Lower lobe of right lung (tissue), 2 donors: ENCODE measurements at regions not wholly inside any gene's neighbourhood (a gene's known extent, or its start where the extent isn't known, plus 50 kb on each side); places are given as distances from the start of the nearest gene placed in this dataset.

Experiments used
- ATAC-seq, 2 donors: fragments of 200-7000 bp; cut with Tn5 transposase; one replicate each; pipeline ENCODE4 v1.9.1; 2020 to 2022; ENCODE audit warnings: mild to moderate bottlenecking in 2 of 2, moderate library complexity in 2 of 2
- DNase-seq: peaks from one replicate; pipeline ENCODE4 v3.0.0-alpha.2; 2020
- H3K27ac ChIP-seq: fragments of 200-600 bp; one replicate; pipeline ENCODE4 v1.8.0; 2022
- H3K27me3 ChIP-seq: fragments of 200-600 bp; one replicate; pipeline ENCODE4 v1.8.0; 2022; ENCODE audit warnings: low read depth
- H3K36me3 ChIP-seq: fragments of 200-600 bp; one replicate; pipeline ENCODE4 v1.8.0; 2022; ENCODE audit warnings: mild to moderate bottlenecking
- H3K4me1 ChIP-seq: fragments of 200-600 bp; one replicate; pipeline ENCODE4 v1.8.0; 2022
- H3K4me3 ChIP-seq: fragments of 200-600 bp; one replicate; pipeline ENCODE4 v1.8.0; 2022; ENCODE audit warnings: mild to moderate bottlenecking
- H3K9me3 ChIP-seq: fragments of 200-600 bp; one replicate; pipeline ENCODE4 v1.8.0; 2022
- intact Hi-C: fragments of 100-400 bp; cut with DNase I; formaldehyde crosslinking; loops from one replicate; pipeline ENCODE4 v1.11.0; 2022
- TF ChIP-seq, protein P1 (sequence below): fragments of 200-600 bp; IDR thresholded peaks from one replicate; pipeline ENCODE4 v1.8.0; 2022; ENCODE audit warnings: antibody characterized with exemption, mild to moderate bottlenecking
- donor health status: DM: no; HTN: yes; CAD: no; lungs with severe emphysema.

DNA sequence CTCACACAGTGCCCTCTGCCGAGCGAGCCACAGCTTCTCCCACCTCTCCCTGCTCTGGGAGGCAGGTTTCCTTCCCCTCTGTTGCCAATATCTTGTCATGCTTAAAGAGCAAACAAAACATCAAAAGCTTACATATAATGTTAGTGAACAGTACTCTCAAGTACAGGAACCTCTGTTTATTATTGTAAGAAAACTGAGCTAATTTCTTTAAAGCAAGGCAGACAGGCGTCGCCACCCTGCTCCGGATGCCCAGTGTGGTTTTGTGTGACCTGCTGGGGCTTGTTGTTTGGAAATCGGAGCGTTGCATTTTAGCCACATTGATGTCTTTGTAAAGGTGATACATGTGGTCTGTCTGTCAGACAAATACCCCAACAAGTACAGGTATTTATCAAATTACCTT, 401.4 kb upstream of the IRX1 start:
- intact Hi-C loops = no loop called here
- no peak for ATAC-seq
- TF ChIP-seq, protein P1, sequence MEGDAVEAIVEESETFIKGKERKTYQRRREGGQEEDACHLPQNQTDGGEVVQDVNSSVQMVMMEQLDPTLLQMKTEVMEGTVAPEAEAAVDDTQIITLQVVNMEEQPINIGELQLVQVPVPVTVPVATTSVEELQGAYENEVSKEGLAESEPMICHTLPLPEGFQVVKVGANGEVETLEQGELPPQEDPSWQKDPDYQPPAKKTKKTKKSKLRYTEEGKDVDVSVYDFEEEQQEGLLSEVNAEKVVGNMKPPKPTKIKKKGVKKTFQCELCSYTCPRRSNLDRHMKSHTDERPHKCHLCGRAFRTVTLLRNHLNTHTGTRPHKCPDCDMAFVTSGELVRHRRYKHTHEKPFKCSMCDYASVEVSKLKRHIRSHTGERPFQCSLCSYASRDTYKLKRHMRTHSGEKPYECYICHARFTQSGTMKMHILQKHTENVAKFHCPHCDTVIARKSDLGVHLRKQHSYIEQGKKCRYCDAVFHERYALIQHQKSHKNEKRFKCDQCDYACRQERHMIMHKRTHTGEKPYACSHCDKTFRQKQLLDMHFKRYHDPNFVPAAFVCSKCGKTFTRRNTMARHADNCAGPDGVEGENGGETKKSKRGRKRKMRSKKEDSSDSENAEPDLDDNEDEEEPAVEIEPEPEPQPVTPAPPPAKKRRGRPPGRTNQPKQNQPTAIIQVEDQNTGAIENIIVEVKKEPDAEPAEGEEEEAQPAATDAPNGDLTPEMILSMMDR = no peak
- Histone ChIP-seq H3K27ac (no peak overlapping the region), H3K4me1 (no peaks in the 10 kb centered on the region), H3K27me3 (peaks cover 20% of the 10 kb centered on the region), H3K9me3 (no peaks in the 10 kb centered on the region), H3K4me3 (no peak overlapping the region), H3K36me3 (no peaks in the 10 kb centered on the region)
- no peak for DNase-seq

DNA sequence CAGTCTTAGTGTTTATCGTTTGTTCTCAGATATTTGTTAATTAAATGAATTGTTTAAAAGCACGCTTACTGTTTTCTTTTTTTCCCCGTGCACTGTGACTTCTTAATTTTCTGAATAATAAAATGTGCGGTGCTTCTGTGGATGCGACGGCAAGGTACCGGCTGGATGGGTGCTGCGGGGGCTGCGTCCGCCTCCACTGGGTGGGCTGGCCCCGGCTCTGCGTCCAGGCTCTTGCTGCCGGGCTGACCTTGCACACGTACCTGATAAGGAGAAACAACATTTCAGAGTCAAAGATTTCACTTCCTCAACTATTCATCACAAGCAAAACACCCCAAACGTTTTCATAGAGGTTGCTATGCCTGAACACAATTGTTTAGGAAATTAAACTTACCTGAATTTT, 404.0 kb upstream of the IRX1 start:
- ATAC-seq (no peak), DNase-seq (no peak)
- Histone ChIP-seq H3K36me3 (no peaks in the 10 kb centered on the region), H3K27me3 (peaks cover 18% of the 10 kb centered on the region), H3K4me1 (no peaks in the 10 kb centered on the region), H3K27ac (no peak overlapping the region), H3K4me3 (no peak overlapping the region), H3K9me3 (no peaks in the 10 kb centered on the region)
- TF ChIP-seq, protein P1 = no peak
- intact Hi-C loops = no loop called here

DNA sequence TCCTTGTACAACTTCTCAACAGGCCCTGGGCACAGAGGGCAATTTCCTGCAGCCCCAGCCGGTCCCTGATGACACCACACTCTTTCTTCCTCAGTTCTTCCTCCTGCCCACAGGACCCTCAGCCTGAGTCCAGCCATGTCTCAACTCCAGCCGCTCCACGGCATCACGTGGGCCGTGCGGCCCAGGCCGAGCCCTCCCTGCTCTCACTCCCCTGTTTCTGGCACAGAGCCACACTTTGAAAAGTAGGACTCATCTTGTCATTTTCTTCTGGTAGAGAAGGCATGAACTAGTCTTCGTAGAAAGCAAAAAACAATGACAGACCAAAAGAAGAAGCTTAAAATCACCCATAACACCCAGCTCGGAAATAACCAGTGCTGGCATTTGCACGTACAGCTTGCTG, 404.7 kb upstream of the IRX1 start:
- Histone ChIP-seq H3K36me3 (no peaks in the 10 kb centered on the region), H3K4me3 (no peak overlapping the region), H3K9me3 (no peaks in the 10 kb centered on the region), H3K27ac (no peak overlapping the region), H3K27me3 (peaks cover 18% of the 10 kb centered on the region), H3K4me1 (no peaks in the 10 kb centered on the region)
- DNase-seq (no peak), ATAC-seq (no peak)
- TF ChIP-seq, protein P1 = no peak
- intact Hi-C loops = no loop called here

DNA sequence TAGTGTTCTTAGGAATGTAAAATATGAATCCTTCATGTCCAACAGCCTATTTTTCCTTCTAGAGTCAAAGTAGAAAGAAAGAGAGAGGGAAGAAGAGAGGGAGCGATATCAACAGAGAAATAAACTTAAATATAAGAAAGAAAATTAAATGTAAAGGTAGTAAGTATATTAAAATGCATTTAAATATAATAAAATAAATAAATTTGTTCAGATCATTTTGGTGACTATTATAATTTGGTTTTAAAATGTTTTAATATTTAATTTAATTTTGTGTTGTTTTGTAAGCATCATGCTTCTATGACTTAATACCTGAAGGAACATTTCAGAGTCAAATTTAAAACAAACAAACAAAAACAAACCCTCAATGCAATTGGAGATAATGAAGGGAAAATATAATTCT, 405.2 kb upstream of the IRX1 start:
- Histone ChIP-seq H3K36me3 (no peaks in the 10 kb centered on the region), H3K9me3 (no peaks in the 10 kb centered on the region), H3K27me3 (peaks cover 21% of the 10 kb centered on the region), H3K27ac (no peak overlapping the region), H3K4me3 (no peak overlapping the region), H3K4me1 (no peaks in the 10 kb centered on the region)
- TF ChIP-seq, protein P1 = no peak
- intact Hi-C loops = no loop called here
- DNase-seq = no peak
- ATAC-seq = no peak

DNA sequence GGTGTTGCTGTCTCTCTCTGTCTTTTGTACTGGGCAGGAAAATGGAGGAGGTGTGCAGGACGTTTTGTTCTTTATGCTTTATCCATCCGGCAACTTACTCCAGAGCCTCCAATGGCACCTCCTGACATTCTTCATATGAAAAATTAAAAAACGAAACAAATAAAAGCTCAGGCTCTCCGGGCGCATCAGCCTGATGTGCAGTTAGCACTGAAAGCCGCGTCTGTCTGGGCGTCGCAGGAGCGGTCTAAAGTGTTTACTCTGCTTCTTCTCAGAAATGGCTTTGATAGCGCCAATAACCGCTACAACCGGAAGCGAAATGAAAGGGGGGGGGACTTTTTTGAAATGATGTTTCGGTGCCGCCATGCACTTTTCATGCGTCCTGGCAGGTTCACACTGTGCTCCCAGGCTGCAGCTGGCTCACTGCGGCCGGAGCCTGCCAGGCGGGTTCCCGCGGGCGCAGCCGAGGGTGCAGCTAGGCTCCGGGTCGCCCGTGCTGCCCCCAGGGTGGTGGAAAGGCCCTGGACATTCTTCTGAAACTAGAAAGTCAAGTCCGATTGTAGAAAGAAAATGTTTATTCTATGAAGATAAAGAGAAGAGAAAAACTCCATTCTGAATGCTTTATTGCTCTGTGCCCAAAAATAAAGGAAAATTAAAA, 407.7 kb upstream of the IRX1 start:
- Histone ChIP-seq H3K27me3 (peaks cover 23% of the 10 kb centered on the region), H3K36me3 (no peaks in the 10 kb centered on the region), H3K4me3 (no peak overlapping the region), H3K9me3 (no peaks in the 10 kb centered on the region), H3K27ac (no peak overlapping the region), H3K4me1 (no peaks in the 10 kb centered on the region)
- TF ChIP-seq, protein P1 = no peak
- ATAC-seq = no peak
- DNase-seq = no peak
- intact Hi-C loops = no loop called here
